ENCODE measurements at regions not wholly inside any gene's neighbourhood (a gene's known extent, or its start where the extent isn't known, plus 50 kb on each side); places are given as distances from the start of the nearest gene placed in this dataset.

- TF ChIP-seq, protein P1, sequence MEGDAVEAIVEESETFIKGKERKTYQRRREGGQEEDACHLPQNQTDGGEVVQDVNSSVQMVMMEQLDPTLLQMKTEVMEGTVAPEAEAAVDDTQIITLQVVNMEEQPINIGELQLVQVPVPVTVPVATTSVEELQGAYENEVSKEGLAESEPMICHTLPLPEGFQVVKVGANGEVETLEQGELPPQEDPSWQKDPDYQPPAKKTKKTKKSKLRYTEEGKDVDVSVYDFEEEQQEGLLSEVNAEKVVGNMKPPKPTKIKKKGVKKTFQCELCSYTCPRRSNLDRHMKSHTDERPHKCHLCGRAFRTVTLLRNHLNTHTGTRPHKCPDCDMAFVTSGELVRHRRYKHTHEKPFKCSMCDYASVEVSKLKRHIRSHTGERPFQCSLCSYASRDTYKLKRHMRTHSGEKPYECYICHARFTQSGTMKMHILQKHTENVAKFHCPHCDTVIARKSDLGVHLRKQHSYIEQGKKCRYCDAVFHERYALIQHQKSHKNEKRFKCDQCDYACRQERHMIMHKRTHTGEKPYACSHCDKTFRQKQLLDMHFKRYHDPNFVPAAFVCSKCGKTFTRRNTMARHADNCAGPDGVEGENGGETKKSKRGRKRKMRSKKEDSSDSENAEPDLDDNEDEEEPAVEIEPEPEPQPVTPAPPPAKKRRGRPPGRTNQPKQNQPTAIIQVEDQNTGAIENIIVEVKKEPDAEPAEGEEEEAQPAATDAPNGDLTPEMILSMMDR (IDR thresholded peaks at IDR 0.05) = no peak
- TF ChIP-seq POLR2A (IDR thresholded peaks at IDR 0.05) (no peak), POLR2AphosphoS5 (IDR thresholded peaks at IDR 0.05) (no peak)
Measured at GRCh38 chr9:79985264-79985663, 413.5 kb downstream of the TLE4 start.

All from upper lobe of left lung (tissue), 4 donors.